ENCODE measurements at regions not wholly inside any gene's neighbourhood (a gene's known extent, or its start where the extent isn't known, plus 50 kb on each side); places are given as distances from the start of the nearest gene placed in this dataset.

- DNase-seq (ENCODE audit: low read depth) = no peak
These were observed 728.4 kb upstream of the ADAMTS5 start for GRCh38 chr21:27695246-27695645.

GRCh38 chr21:27694667-27695066 is 727.8 kb upstream of the ADAMTS5 start:
- DNase-seq (ENCODE audit: low read depth) = no peak

- no peak for DNase-seq (ENCODE audit: low read depth)
These were observed 726.5 kb upstream of the ADAMTS5 start for GRCh38 chr21:27693376-27693775.

GRCh38 chr21:27691516-27691915 is 724.6 kb upstream of the ADAMTS5 start:
- no peak for DNase-seq (ENCODE audit: low read depth)

- DNase-seq (ENCODE audit: low read depth) = no peak
These were observed 724.1 kb upstream of the ADAMTS5 start for GRCh38 chr21:27691006-27691405.

- no peak for DNase-seq (ENCODE audit: low read depth)
These were observed 723.5 kb upstream of the ADAMTS5 start for GRCh38 chr21:27690426-27690825.

- DNase-seq (ENCODE audit: low read depth) = no peak
These were observed 721.9 kb upstream of the ADAMTS5 start for GRCh38 chr21:27688773-27689172.

GRCh38 chr21:27683292-27683691 is 716.4 kb upstream of the ADAMTS5 start:
- no peak for DNase-seq (ENCODE audit: low read depth)

- DNase-seq (ENCODE audit: low read depth) = no peak
These were observed 715.0 kb upstream of the ADAMTS5 start for GRCh38 chr21:27681841-27682240.

GRCh38 chr21:27681038-27681437 is 714.1 kb upstream of the ADAMTS5 start:
- DNase-seq (ENCODE audit: low read depth) = no peak

GRCh38 chr21:27680181-27680580 is 713.3 kb upstream of the ADAMTS5 start:
- no peak for DNase-seq (ENCODE audit: low read depth)

GRCh38 chr21:27678511-27678910 is 711.6 kb upstream of the ADAMTS5 start:
- no peak for DNase-seq (ENCODE audit: low read depth)

- DNase-seq (ENCODE audit: low read depth) = no peak
These were observed 710.7 kb upstream of the ADAMTS5 start for GRCh38 chr21:27677546-27677945.

GRCh38 chr21:27675306-27675705 is 708.4 kb upstream of the ADAMTS5 start:
- no peak for DNase-seq (ENCODE audit: low read depth)

GRCh38 chr21:27674041-27674615 is 707.2 kb upstream of the ADAMTS5 start:
- DNase-seq (ENCODE audit: low read depth) = no peak

- no peak for DNase-seq (ENCODE audit: low read depth)
These were observed 706.7 kb upstream of the ADAMTS5 start for GRCh38 chr21:27673581-27673980.

- DNase-seq (ENCODE audit: low read depth) = no peak
These were observed 704.3 kb upstream of the ADAMTS5 start for GRCh38 chr21:27671207-27671606.

- no peak for DNase-seq (ENCODE audit: low read depth)
These were observed 686.6 kb upstream of the ADAMTS5 start for GRCh38 chr21:27653481-27653880.

GRCh38 chr21:27649762-27650161 is 682.9 kb upstream of the ADAMTS5 start:
- DNase-seq (ENCODE audit: low read depth) = no peak

- DNase-seq (ENCODE audit: low read depth) = no peak
These were observed 682.4 kb upstream of the ADAMTS5 start for GRCh38 chr21:27649323-27649722.

GRCh38 chr21:27648560-27648959 is 681.7 kb upstream of the ADAMTS5 start:
- DNase-seq (ENCODE audit: low read depth) = no peak

GRCh38 chr21:27647921-27648320 is 681.0 kb upstream of the ADAMTS5 start:
- no peak for DNase-seq (ENCODE audit: low read depth)

GRCh38 chr21:27647401-27647800 is 680.5 kb upstream of the ADAMTS5 start:
- DNase-seq (ENCODE audit: low read depth) = no peak

- no peak for DNase-seq (ENCODE audit: low read depth)
These were observed 679.8 kb upstream of the ADAMTS5 start for GRCh38 chr21:27646691-27647090.

GRCh38 chr21:27646056-27646455 is 679.2 kb upstream of the ADAMTS5 start:
- no peak for DNase-seq (ENCODE audit: low read depth)

All from activated T-helper 9 cell treated with anti-CD3 and anti-CD28 coated beads, Interleukin-2, amount 50 U/mL, for 16 hours (primary cell).